GM12892 (cell line): ENCODE measurements at regions not wholly inside any gene's neighbourhood (a gene's known extent, or its start where the extent isn't known, plus 50 kb on each side); places are given as distances from the start of the nearest gene placed in this dataset.

Source experiments
- POLR2A ChIP-seq: IDR thresholded peaks from 2 replicates; pipeline ENCODE4 v1.6.1; 2011; ENCODE audit warnings: low read depth, low read length, control low read depth
- POLR2AphosphoS5 ChIP-seq: IDR thresholded peaks from 2 replicates; pipeline ENCODE4 v1.6.1; 2011; ENCODE audit warnings: low read depth, low read length, control low read depth

- TF ChIP-seq POLR2A (no peak), POLR2AphosphoS5 (no peak)
Observed at GRCh38 chr2:45121236-45121927, 112.1 kb upstream of the SIX2 start.
